ENCODE measurements at regions not wholly inside any gene's neighbourhood (a gene's known extent, or its start where the extent isn't known, plus 50 kb on each side); places are given as distances from the start of the nearest gene placed in this dataset.

GRCh38 chr1:60350531-60350930, 277.0 kb upstream of the C1orf87 start:
- H3K9me3 ChIP-seq (ENCODE audit: control insufficient read depth, insufficient read depth, low read length): no peaks in the 10 kb centered on the region
- H3K27me3 ChIP-seq (ENCODE audit: control insufficient read depth, insufficient read depth, low read length): no peaks in the 10 kb centered on the region
- H3K27ac ChIP-seq (ENCODE audit: low read depth, low read length): no peak overlapping the region
- no peak overlapping the region for H3K4me3 ChIP-seq (ENCODE audit: low read depth, low read length)
- ChIA-PET CTCF (no interaction called here), POLR2A (no interaction called here)
- no peak for DNase-seq (ENCODE audit: low read depth, low spot score)
- TF ChIP-seq, protein P1, sequence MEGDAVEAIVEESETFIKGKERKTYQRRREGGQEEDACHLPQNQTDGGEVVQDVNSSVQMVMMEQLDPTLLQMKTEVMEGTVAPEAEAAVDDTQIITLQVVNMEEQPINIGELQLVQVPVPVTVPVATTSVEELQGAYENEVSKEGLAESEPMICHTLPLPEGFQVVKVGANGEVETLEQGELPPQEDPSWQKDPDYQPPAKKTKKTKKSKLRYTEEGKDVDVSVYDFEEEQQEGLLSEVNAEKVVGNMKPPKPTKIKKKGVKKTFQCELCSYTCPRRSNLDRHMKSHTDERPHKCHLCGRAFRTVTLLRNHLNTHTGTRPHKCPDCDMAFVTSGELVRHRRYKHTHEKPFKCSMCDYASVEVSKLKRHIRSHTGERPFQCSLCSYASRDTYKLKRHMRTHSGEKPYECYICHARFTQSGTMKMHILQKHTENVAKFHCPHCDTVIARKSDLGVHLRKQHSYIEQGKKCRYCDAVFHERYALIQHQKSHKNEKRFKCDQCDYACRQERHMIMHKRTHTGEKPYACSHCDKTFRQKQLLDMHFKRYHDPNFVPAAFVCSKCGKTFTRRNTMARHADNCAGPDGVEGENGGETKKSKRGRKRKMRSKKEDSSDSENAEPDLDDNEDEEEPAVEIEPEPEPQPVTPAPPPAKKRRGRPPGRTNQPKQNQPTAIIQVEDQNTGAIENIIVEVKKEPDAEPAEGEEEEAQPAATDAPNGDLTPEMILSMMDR (IDR thresholded peaks at IDR 0.05; ENCODE audit: low read depth, low read length): no peak

DNA sequence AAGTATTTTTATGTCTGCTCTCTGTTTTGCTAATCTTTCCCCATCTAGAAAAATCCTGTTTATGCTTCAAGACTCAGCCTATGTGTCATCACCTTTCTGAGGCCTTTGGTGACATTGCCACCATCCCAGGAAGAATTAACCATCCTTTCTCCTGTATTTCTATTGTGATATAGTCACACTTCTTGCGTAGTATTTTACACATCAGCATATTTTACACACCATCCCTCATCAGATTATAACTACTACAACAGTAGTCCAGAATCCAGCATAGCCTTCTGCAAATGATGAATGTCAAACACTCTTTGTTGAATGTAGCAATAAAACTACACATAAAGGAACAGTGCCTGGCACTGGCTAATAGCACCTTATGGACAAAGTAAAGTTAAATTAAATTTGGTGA, 275.3 kb upstream of the C1orf87 start:
- CTCF ChIA-PET: no interaction called here
- no peak for DNase-seq (ENCODE audit: low read depth, low spot score)
- Histone ChIP-seq H3K4me3 (ENCODE audit: low read depth, low read length) (no peak overlapping the region), H3K27ac (ENCODE audit: low read depth, low read length) (no peak overlapping the region), H3K9me3 (ENCODE audit: control insufficient read depth, insufficient read depth, low read length) (no peaks in the 10 kb centered on the region), H3K27me3 (ENCODE audit: control insufficient read depth, insufficient read depth, low read length) (no peaks in the 10 kb centered on the region)
- TF ChIP-seq, protein P1 (IDR thresholded peaks at IDR 0.05; ENCODE audit: low read depth, low read length): no peak
- POLR2A ChIA-PET: no interaction called here

DNA sequence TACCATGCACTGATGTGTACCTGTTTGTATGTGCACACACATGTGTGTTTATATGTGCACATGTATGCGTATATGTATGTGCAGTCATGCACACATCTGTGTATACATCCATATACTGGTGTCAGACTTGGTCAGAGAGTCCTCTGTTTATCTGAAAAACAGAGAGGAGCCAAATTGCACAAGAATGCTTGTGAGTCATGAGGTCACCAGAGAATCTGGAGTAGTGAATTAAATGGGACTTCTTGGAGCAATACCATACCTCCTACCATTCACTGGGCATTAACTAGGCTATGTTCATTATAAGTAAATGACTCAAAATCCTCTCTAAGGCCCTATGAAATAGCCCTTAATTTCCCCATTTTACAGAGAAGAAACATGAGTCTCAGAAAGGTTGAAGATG, 272.1 kb upstream of the C1orf87 start:
- H3K9me3 ChIP-seq (ENCODE audit: control insufficient read depth, insufficient read depth, low read length): no peaks in the 10 kb centered on the region
- ChIA-PET POLR2A (no interaction called here), CTCF (no interaction called here)
- H3K27me3 ChIP-seq (ENCODE audit: control insufficient read depth, insufficient read depth, low read length): no peaks in the 10 kb centered on the region
- no peak overlapping the region for H3K27ac ChIP-seq (ENCODE audit: low read depth, low read length)
- TF ChIP-seq, protein P1 (IDR thresholded peaks at IDR 0.05; ENCODE audit: low read depth, low read length): no peak
- no peak overlapping the region for H3K4me3 ChIP-seq (ENCODE audit: low read depth, low read length)
- DNase-seq (ENCODE audit: low read depth, low spot score): no peak

DNA sequence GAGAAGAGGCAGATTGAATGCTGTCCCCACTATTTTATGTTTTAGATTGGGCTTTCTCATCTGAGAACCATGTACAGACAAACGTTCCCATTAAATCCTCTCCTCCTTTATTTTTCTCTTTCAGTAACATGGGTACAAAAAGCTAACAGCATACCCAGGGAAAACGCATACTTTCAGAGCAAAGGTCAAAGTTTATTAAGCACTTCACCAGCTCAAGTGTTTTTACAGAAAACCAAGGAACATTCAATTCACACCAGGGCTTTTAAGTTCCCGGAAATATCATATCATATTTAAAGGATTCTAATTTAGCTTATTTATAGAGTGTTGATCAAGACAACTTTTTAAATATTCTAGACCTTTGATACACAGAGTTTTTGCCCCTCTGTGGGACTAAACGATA, 271.5 kb upstream of the C1orf87 start:
- Histone ChIP-seq H3K27me3 (ENCODE audit: control insufficient read depth, insufficient read depth, low read length) (no peaks in the 10 kb centered on the region), H3K4me3 (ENCODE audit: low read depth, low read length) (no peak overlapping the region), H3K9me3 (ENCODE audit: control insufficient read depth, insufficient read depth, low read length) (no peaks in the 10 kb centered on the region), H3K27ac (ENCODE audit: low read depth, low read length) (no peak overlapping the region)
- no peak for DNase-seq (ENCODE audit: low read depth, low spot score)
- ChIA-PET POLR2A (no interaction called here), CTCF (no interaction called here)
- TF ChIP-seq, protein P1 (IDR thresholded peaks at IDR 0.05; ENCODE audit: low read depth, low read length): no peak

DNA sequence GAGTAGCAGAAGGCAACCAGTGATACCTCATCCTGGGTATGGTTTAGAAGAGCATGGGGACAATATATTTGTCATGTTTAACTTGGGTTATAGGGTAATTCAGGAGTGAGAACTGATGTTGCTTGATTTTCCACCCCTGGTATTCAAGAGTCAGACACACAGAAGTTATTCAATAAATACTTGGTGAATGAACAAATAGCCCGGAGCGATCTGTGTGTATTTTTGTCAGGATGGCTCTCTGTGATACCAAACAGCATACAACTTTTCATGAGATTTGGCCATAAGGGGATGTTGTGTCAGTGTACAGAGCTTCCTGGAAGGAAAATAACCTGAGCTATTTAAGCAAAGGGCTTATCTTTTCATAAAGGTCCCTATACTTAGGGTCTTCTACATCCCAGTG, 270.2 kb upstream of the C1orf87 start:
- Histone ChIP-seq H3K9me3 (ENCODE audit: control insufficient read depth, insufficient read depth, low read length) (no peaks in the 10 kb centered on the region), H3K27ac (ENCODE audit: low read depth, low read length) (no peak overlapping the region), H3K27me3 (ENCODE audit: control insufficient read depth, insufficient read depth, low read length) (no peaks in the 10 kb centered on the region), H3K4me3 (ENCODE audit: low read depth, low read length) (no peak overlapping the region)
- TF ChIP-seq, protein P1 (IDR thresholded peaks at IDR 0.05; ENCODE audit: low read depth, low read length): no peak
- ChIA-PET POLR2A (no interaction called here), CTCF (no interaction called here)
- no peak for DNase-seq (ENCODE audit: low read depth, low spot score)
